ENCODE measurements at regions not wholly inside any gene's neighbourhood (a gene's known extent, or its start where the extent isn't known, plus 50 kb on each side); places are given as distances from the start of the nearest gene placed in this dataset.

DNA sequence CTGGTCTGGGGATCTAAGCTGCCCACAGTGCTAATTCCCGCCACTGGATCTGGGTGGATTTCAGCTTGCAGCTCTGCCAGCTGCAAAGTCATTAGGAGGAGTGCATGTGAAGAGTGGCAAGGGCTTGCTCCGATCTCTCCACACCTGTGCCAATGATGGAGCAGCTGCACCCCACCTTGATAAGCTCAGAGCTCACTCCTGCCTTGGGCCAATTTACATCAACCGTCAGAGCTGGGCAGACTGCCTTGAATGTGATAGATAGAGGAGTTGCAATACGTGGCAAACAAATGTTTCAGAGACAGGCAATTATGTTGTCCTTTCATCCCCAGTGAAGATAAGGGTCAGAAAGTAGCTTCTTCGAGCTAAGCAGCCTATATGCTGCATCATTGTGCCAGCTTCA lies 379.9 kb downstream of the SH2D4B start:
- TF ChIP-seq POLR2A (IDR thresholded peaks at IDR 0.05): no peak
- TF ChIP-seq, protein P1, sequence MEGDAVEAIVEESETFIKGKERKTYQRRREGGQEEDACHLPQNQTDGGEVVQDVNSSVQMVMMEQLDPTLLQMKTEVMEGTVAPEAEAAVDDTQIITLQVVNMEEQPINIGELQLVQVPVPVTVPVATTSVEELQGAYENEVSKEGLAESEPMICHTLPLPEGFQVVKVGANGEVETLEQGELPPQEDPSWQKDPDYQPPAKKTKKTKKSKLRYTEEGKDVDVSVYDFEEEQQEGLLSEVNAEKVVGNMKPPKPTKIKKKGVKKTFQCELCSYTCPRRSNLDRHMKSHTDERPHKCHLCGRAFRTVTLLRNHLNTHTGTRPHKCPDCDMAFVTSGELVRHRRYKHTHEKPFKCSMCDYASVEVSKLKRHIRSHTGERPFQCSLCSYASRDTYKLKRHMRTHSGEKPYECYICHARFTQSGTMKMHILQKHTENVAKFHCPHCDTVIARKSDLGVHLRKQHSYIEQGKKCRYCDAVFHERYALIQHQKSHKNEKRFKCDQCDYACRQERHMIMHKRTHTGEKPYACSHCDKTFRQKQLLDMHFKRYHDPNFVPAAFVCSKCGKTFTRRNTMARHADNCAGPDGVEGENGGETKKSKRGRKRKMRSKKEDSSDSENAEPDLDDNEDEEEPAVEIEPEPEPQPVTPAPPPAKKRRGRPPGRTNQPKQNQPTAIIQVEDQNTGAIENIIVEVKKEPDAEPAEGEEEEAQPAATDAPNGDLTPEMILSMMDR (IDR thresholded peaks at IDR 0.05): no peak
- no peak for TF ChIP-seq POLR2AphosphoS5 (IDR thresholded peaks at IDR 0.05)
